LNCAP (cell line): ENCODE measurements at regions not wholly inside any gene's neighbourhood (a gene's known extent, or its start where the extent isn't known, plus 50 kb on each side); places are given as distances from the start of the nearest gene placed in this dataset.

Experiments used
- CTCF ChIP-seq: fragments of 450-650 bp; IDR thresholded peaks from 2 replicates; pipeline ENCODE4 v1.5.1; 2017; ENCODE audit warnings: mild to moderate bottlenecking

- TF ChIP-seq CTCF = no peak
These were observed 251.4 kb upstream of the CTBP2 start for GRCh38 chr10:125411724-125412123.

DNA sequence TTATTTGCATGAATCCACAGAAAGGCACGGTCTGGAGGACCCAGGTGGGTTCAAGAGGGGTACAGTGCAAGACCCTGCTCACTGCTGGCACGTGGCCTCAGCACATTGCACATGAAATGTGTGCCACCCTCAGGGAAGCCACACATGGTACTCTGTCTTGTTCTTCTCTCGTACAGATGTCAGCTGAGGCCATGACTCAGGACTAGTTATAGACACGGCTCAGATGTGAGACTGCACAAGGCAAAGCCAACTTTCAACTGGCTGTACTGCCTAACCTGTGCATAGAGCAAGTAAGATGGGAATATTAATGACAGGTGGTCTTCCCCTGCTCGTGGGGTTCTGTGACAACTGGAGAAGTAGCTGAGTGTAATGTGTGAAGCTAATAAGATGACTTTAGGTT is 249.4 kb upstream of the CTBP2 start:
- TF ChIP-seq CTCF = no peak

GRCh38 chr10:125407557-125407956 is 247.2 kb upstream of the CTBP2 start:
- TF ChIP-seq CTCF = no peak

- no peak for TF ChIP-seq CTCF
These were observed 246.7 kb upstream of the CTBP2 start for GRCh38 chr10:125407000-125407502.

DNA sequence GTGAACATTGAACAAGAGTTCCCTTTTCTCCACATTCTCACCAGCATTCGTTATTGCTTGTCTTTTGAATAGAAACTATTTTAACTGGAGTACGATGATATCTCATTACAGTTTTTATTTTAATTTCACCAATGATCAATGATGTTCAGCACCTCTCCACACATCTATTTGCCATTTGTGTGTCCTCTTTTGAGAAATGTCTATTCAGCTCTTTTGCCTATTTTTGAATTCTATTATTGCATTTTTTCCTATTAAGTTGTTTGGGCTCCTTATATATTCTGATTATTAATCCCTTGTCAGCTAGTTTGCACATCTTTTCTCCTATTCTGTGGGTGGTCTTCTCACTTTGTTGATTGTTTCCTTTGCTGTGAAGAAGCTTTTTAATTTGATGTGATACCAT is 241.1 kb upstream of the CTBP2 start:
- TF ChIP-seq CTCF = no peak

- no peak for TF ChIP-seq CTCF
These were observed 238.9 kb upstream of the CTBP2 start for GRCh38 chr10:125399289-125399688.

- TF ChIP-seq CTCF = no peak
These were observed 237.9 kb upstream of the CTBP2 start for GRCh38 chr10:125398270-125398669.

- TF ChIP-seq CTCF = no peak
These were observed 237.2 kb upstream of the CTBP2 start for GRCh38 chr10:125397608-125398007.
